ENCODE measurements at regions not wholly inside any gene's neighbourhood (a gene's known extent, or its start where the extent isn't known, plus 50 kb on each side); places are given as distances from the start of the nearest gene placed in this dataset.
"Not testable (repeated sequence)": the region's sequence is repeated elsewhere in the genome, so short reads cannot be mapped to it uniquely, and the experiment has no call there.

DNA sequence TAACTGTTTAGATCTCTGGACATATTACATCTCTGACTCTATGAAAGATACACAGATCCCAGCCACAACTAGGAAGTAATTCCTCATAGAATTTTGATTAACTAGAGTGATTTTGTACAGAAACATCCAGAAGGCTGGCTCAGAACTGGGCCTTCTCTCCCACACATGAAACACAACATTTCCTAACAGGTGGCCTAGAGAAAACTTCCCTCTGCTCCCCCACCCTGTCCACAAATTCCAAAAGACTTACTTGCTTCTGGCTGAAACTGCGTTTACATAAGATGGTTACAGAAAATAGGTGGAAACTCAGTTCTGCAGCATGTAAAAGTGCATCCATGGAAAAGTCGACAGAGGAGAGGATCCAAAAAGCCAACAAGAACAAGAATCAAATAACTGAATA is 132.9 kb downstream of the FZD1 start:
- DNase-seq (ENCODE audit: low read depth, low spot score), result no peak
- H3K27ac ChIP-seq, result no peak overlapping the region

GRCh38 chr7:91397612-91398011 is 133.4 kb downstream of the FZD1 start:
- no peak for DNase-seq (ENCODE audit: low read depth, low spot score)
- no peak overlapping the region for H3K27ac ChIP-seq

- no peak for DNase-seq (ENCODE audit: low read depth, low spot score)
Observed at GRCh38 chr7:91398341-91398740, 134.1 kb downstream of the FZD1 start.

DNA sequence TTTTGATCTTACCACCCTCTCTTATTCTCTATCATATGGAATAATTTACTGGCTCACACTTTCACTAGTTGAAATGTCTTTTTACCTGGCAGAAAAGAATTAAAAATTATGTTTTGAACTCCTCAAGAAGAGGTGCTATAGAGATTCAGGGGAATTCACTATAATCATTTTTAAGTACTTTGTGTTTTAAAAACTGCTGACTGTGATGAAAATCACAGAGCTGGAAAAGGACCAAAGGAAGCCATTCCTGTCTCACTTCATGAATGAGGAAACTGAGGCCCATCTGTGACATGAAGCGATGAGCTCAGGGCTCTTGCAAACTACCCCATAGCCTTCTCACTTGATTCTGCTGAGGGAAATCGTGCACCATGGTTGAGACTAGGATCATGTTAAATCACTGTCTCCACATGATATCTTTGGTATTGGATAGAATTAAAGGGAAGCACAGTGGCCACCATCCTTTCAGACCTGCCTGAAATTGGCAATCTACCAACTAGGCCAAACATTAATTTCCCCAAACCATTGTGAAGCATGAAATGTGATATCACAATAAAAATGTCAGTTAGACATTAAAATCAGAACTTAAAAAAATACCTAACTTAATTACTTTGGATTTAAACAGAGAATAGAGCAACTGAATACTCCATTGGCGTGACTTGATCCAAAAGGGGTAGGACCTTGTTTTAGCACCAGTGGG is 141.0 kb downstream of the FZD1 start:
- no peak for DNase-seq (ENCODE audit: low read depth, low spot score)
- no peak overlapping the region for H3K27ac ChIP-seq

More at GRCh38 chr7:91398341-91398740, 134.1 kb downstream of the FZD1 start:
- H3K27ac ChIP-seq, result no peak overlapping the region

DNA sequence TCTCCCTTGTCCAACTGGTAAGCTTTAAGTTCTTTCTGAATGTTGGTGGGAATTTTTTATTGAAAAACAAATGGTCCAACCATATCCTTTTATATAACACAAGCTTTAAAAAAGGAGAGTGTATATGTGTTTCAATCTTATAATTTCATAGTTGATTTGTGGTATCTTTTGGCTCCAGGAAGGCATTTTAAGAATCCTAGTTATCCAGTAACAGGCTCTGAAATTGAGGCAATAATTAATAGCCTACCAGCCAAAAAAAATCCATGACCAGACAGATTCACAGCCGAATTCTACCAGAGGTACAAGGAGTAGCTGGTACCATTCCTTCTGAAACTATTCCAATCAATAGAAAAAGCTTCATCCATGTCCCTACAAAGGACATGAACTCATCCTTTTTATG is 141.6 kb downstream of the FZD1 start:
- DNase-seq (ENCODE audit: low read depth, low spot score); H3K27ac ChIP-seq: not testable (repeated sequence)

DNA sequence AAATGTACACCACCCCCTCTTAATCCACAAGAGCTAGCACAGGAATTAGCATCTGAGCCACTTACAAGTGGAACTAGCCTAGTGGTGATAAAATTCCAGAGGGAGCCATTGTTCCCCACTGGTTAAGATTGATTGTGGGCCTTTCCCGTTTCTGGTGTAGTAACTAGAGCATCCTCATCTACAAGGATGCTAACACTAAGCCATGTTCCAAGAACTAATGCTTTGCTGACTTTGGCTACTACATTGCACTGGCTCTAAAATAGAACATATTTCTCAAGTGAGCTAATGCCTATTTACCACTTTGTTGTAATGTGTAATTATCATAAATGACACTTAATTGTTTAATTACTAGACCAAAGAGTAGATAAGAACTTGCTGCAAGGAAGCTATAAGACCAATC is 143.7 kb downstream of the FZD1 start:
- H3K27ac ChIP-seq, result no peak overlapping the region
- no peak for DNase-seq (ENCODE audit: low read depth, low spot score)

GRCh38 chr7:91408388-91409154 is 144.3 kb downstream of the FZD1 start:
- H3K27ac ChIP-seq, result no peak overlapping the region
- no peak for DNase-seq (ENCODE audit: low read depth, low spot score)

DNA sequence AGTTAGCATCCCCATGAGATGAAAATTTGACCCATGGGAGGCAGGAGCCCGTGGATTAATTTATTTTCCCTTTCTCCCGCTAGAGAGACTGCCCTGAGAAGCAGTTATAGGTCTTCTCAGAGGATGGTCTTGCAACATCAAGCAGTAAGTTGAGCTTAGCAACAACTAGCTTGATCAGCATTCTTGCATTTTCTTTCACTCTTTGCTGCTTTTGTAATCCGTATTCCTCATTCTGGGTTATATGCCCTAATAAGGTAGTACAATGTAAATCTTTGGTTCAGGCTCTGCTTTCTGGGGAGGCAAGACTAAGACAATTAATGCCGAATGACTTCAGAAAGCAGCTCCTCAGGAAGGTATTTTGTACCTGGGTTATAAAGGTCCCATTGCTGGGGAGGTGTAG is 146.8 kb downstream of the FZD1 start:
- no peak overlapping the region for H3K27ac ChIP-seq
- no peak for DNase-seq (ENCODE audit: low read depth, low spot score)

GRCh38 chr7:91412298-91412697 is 148.1 kb downstream of the FZD1 start:
- no peak for DNase-seq (ENCODE audit: low read depth, low spot score)
- H3K27ac ChIP-seq, result no peak overlapping the region

GRCh38 chr7:91414734-91415133 is 150.5 kb downstream of the FZD1 start:
- DNase-seq (ENCODE audit: low read depth, low spot score), result no peak
- no peak overlapping the region for H3K27ac ChIP-seq

DNA sequence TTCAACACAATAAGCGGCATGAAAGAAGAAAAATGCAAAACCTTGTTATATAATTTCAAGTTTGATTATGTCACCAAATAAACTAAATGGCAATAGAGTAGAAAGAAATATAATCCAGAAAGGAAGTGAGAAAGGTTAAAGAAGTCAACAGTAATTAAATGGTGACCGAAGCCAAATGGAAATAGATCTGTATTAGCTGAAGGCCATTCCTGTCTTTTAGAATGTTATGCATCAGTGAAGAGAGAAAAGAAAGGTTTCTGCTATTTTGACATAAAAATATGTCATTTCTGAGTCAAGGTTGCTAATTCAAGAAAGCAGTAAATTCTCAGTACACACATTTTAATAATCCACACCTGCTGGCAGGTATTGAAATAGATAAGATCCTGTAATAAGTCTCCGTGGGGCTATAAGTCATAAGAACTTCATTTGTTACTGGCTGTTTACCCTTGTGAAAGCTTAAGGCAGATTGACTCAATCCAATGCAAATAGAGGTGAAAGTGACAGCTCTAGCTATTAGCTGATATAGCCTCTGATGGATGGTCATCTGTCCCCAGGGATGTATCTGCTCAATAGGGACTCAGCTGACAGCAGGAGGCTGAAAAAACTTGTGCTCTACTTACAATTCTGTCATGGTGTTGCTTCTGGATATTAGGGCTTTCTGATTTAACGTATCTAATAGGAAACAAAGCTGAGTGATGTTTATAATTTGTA is 152.1 kb downstream of the FZD1 start:
- H3K27ac ChIP-seq, result no peak overlapping the region
- DNase-seq (ENCODE audit: low read depth, low spot score), result no peak

GRCh38 chr7:91420606-91421005 is 156.4 kb downstream of the FZD1 start:
- no peak overlapping the region for H3K27ac ChIP-seq

DNA sequence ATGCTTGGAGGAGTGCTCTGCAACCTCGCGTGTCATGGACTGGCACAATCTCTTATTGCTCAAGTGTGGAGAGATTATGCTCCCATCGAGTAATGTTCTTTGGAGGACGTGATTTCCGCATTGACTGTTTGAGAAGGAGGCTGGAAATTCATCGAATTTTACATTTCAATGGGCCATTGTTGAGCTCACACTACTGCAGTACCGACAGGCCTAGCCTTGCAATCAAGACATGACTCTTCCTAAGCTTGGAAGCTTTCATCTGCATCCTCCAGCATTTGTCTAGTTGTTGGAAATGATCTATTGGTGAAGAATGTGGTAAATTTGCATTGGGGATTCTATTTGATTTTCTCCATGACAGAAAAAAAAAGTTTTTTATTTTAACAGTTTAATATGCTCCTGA is 156.8 kb downstream of the FZD1 start:
- no peak overlapping the region for H3K27ac ChIP-seq
- DNase-seq (ENCODE audit: low read depth, low spot score), result no peak

More at GRCh38 chr7:91420606-91421005, 156.4 kb downstream of the FZD1 start:
- no peak for DNase-seq (ENCODE audit: low read depth, low spot score)

GRCh38 chr7:91424371-91424770 is 160.1 kb downstream of the FZD1 start:
- no peak overlapping the region for H3K27ac ChIP-seq
- no peak for DNase-seq (ENCODE audit: low read depth, low spot score)

GRCh38 chr7:91425149-91425548 is 160.9 kb downstream of the FZD1 start:
- no peak for DNase-seq (ENCODE audit: low read depth, low spot score)

DNA sequence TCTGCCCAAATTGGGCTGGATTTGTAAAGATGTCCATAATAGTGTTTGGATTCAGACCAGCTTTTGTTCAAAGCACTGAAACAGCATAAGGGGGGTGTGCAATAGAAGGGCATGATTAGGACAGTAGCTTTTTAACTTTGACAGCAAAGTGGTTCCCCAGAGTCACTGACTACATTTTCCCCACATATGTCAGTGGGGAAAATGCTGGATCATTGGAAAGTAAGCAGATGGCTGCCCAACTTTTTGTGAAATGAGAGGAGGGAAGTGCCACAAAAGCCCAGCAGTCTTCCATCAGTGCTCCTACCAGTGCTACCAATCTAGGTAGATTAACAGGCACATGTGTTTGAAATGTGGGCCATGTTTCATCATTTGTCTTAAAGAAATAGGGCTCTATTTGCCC is 162.8 kb downstream of the FZD1 start:
- no peak for DNase-seq (ENCODE audit: low read depth, low spot score)
- no peak overlapping the region for H3K27ac ChIP-seq

More at GRCh38 chr7:91425149-91425548, 160.9 kb downstream of the FZD1 start:
- H3K27ac ChIP-seq, result no peak overlapping the region

GRCh38 chr7:91431601-91432000 is 167.4 kb downstream of the FZD1 start:
- no peak for DNase-seq (ENCODE audit: low read depth, low spot score)
- no peak overlapping the region for H3K27ac ChIP-seq

- H3K27ac ChIP-seq, result no peak overlapping the region
- DNase-seq (ENCODE audit: low read depth, low spot score), result no peak
Observed at GRCh38 chr7:91434836-91435235, 170.6 kb downstream of the FZD1 start.

DNA sequence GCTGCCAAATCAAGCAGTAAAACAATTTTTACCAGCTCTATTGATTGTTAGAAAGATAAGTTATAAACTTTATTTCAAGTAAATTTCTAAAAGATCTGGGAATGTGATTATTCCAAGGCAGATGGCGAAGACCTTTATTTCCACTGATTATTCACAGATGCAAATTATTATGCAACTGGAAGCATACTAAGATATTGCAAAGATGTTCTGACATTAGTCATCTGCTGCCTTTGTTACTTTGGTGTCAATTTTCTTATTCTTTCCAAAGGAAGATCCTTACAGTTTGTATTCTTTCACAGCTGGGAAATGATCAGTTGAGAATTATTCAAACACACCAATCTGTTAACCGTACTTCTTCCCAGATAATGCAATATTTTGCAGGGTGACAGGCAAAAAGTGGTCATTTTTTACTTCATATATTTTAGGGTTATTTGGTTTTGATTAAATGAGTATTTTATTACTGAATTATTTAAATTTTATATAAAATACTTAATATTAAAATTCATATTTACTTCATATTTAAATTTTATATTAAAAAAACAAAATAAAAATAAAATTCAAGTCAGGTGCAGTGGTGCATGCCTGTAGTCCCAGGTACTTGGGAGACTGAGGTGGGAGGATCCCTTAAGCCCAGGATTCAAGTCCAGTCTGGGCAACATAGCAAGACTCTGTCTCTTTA is 171.3 kb downstream of the FZD1 start:
- no peak overlapping the region for H3K27ac ChIP-seq
- DNase-seq (ENCODE audit: low read depth, low spot score), result no peak

GRCh38 chr7:91436655-91437054 is 172.4 kb downstream of the FZD1 start:
- H3K27ac ChIP-seq, result no peak overlapping the region
- DNase-seq (ENCODE audit: low read depth, low spot score), result no peak

GRCh38 chr7:91440198-91440597 is 176.0 kb downstream of the FZD1 start:
- not testable (repeated sequence) for DNase-seq (ENCODE audit: low read depth, low spot score); H3K27ac ChIP-seq

Data from epithelial cell of prostate (primary cell).